GM19395 (cell line): ENCODE measurements at regions not wholly inside any gene's neighbourhood (a gene's known extent, or its start where the extent isn't known, plus 50 kb on each side); places are given as distances from the start of the nearest gene placed in this dataset.

Source experiments
- ATAC-seq: cut with Tn5 transposase; IDR thresholded peaks from one replicate; pipeline ENCODE4 v1.9.1; 2021; ENCODE audit warnings: mild to moderate bottlenecking, moderate library complexity; ENCODE audit not compliant: unreplicated experiment

DNA sequence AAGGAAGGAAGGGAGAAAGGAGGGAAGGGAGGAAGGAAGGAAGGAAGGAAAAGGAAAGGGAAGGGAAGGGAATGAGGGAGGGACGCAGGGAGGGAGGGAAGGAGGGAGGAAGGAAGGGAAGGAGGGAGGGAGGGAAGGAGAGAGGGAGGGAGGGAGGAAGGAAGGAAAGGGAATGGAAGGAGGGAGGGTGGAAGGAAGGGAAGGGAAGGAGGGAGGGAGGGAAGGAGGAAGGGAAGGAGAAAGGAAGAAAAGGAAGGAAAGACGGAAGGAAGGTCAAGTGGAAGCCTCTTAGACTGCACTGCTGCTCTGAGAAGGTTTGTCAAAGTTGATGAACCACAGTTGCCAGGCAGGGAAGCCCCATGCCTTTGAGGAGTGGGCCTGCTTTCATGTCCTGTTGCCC is 324.3 kb upstream of the ZFP64 start:
- ATAC-seq, result no peak

DNA sequence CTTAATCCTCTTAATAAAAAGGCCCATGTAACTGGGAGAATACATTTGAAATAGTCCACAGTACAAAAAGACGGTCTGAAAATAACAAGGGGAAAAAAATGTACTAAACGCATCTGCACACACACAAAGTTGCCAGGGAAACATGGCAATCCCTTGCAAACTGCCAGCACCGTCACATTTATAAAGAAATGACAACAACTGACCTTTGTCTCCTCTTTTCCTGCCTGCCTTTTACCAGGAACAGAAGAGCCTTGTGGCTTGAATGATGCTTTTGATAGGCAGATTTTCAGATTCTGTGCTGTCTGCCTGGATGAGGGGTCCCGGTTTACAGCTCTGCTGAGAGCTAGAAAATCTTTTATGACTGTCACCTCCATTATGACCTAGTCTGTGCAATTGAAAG is 308.6 kb upstream of the ZFP64 start:
- ATAC-seq, result no peak

GRCh38 chr20:52497731-52498130 is 306.2 kb upstream of the ZFP64 start:
- no peak for ATAC-seq

GRCh38 chr20:52496191-52496590 is 304.6 kb upstream of the ZFP64 start:
- ATAC-seq, result no peak

DNA sequence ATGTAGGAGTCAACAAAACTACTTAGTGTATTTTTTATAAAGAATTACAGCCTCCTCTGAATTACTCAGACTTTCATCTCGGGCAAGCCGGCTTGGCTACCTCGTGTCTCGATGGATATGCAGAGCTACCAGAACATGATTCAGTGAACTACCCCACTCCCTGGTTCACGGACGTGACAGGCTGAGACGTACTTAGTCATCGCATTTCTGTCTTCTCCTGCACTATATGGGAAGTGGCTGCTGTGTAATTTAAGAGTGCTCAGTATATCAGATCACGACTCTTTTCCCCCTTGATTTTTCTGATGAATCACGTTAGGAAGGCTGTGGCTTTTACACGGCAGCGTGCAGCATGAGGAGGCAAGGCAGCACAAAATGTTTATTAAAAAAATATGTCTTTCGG is 302.7 kb upstream of the ZFP64 start:
- ATAC-seq, result no peak

GRCh38 chr20:52493171-52493721 is 301.7 kb upstream of the ZFP64 start:
- no peak for ATAC-seq

DNA sequence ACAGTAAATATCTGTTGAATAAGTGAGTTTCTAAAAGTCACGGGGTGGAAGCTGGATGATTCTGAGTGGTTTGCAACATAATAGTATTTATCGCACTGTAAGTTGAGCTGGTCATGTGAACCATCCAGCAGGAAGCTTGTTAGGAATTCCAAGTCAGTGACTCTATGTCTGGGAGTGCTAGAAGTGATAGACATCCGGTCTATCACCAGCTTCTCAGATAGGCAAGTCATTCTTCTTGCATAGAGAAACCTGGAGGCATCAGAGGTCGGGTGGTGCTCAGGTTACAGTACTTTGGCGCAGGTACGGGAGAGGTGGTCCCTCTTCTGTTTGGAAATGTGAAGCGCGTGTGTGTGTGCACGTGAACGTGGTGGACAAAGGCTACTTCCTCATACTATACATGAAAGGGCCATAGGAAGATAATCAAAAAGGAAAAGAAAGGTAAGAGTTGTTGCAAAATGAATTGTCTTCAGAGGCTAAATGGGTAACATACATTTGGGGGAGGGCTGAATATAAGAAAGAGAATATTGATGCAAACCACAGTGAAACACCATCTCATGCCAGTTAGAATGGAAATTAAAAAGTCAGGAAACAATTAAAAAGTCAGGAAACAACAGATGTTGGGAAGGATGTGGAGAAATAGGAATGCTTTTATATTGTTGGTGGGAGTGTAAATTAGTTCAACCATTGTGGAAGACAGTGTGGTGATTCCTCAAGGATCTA is 299.3 kb upstream of the ZFP64 start:
- no peak for ATAC-seq

GRCh38 chr20:52484438-52484837 is 292.9 kb upstream of the ZFP64 start:
- no peak for ATAC-seq

GRCh38 chr20:52483382-52483781 is 291.8 kb upstream of the ZFP64 start:
- ATAC-seq, result no peak

DNA sequence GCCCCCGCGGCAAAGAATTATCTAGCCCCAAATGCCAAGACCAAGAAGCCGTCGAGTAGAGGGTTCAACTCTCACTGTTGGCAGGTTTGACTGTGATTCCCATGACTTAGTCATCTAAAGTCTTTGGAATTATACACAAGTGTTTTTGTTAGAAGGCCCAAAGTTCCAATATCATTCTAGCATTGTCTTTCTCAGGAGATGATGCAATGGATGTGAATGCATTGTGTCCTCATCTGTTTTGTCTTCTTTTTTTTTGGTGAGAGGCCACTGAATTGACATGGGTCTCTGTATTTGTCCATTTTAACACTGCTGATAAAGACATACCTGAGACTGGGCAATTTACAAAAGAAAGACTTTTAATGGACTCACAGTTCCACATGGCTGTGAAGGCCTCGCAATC is 290.5 kb upstream of the ZFP64 start:
- ATAC-seq, result no peak

- no peak for ATAC-seq
Observed at GRCh38 chr20:52481443-52481842, 289.9 kb upstream of the ZFP64 start.

GRCh38 chr20:52476074-52476750 is 284.6 kb upstream of the ZFP64 start:
- no peak for ATAC-seq

DNA sequence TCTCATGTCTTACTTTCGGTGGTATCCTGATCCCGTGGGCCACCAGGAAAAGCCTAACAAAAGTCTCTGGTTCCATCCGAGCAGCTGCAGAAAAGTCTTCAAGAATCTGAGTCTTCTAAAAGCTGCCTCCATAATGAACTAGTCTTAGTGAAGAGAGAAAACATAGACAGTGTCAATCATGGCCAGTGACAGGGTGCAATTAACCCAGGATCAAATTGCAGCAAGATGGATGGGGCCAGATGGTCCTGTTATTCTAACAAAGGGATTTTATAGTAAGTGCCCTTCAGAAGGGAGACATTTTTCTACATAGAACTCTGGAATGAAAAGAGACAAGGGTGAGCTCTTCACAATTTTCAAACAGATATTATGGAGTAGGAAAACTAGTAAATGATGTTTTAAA is 281.6 kb upstream of the ZFP64 start:
- no peak for ATAC-seq

DNA sequence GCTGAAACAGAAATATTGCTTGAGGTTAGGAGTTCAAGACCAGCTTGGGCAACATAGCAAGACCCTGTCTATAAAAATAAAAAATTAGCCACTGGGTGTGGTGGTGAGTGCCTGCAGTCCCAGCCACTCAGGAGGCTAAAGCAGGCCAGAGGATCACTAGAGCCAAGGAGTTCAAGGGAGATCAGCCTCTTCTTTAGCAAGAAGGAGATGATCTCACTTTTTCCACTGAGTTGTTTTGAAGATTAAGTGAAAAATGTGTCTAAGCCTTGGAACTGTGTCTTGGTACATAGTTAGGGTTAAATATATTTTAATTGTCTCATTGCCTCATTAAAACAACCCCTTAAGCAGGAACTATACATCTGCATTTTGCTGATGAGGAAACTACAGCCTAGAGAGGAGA is 279.0 kb upstream of the ZFP64 start:
- no peak for ATAC-seq

GRCh38 chr20:52469128-52469527 is 277.5 kb upstream of the ZFP64 start:
- no peak for ATAC-seq

DNA sequence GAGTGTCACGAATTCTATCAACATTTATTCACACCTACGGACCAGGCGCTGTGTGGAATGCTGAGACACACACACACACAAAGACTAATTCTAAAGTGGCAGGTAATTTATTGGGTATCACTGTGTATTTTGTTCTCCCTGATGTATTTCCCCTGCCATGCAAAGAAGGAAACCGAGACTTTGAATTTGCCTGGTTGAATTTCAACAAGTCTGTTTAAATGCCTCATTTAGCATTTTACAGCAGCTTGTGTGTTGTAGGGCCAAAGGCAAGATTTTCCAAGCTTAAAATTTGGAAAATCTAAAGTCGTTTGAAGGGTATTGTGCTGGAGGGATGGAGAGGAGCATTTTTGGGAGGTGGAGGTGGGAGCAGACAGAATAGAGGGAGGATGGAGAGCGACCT is 274.4 kb upstream of the ZFP64 start:
- ATAC-seq, result no peak

GRCh38 chr20:52461582-52461981 is 270.0 kb upstream of the ZFP64 start:
- no peak for ATAC-seq

- no peak for ATAC-seq
Observed at GRCh38 chr20:52459150-52459549, 267.6 kb upstream of the ZFP64 start.

- ATAC-seq, result no peak
Observed at GRCh38 chr20:52457826-52458225, 266.2 kb upstream of the ZFP64 start.

- ATAC-seq, result no peak
Observed at GRCh38 chr20:52454660-52455059, 263.1 kb upstream of the ZFP64 start.

DNA sequence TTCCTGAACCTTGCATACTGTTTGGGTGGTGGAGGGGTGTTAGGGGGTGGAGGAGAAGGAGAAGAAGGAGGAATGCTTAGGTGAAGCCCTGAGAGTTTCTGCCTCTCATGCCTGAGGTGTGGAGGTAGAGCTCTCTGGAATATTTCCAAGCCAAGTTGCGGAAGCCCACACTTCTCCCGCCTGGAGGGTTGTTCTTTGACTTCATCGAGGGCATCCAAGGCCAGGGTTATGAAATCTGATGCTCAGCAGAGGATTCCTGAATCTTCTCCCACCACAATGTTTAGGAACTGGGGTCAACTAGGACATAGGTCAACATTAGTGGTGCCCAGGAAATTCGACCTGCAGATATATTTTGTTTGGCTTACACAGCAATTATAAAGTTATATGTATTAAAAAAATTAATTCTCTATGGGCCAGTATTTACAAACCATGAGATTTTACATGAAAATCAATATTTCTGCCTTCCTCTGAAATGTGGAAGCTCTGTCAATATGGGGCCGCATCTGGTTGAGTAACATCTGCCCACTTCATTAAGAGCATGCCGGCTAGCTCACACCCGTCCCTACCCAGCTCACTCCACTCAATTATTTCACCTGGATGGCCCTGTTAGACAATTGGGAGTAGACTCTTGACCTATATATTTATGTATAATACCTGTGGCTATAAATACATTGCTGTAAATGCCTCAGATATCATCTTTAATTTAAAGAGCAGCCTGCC is 257.1 kb upstream of the ZFP64 start:
- ATAC-seq, result no peak

GRCh38 chr20:52447225-52447551 is 255.6 kb upstream of the ZFP64 start:
- no peak for ATAC-seq
